Osteocyte (in vitro differentiated cells): ENCODE measurements at regions not wholly inside any gene's neighbourhood (a gene's known extent, or its start where the extent isn't known, plus 50 kb on each side); places are given as distances from the start of the nearest gene placed in this dataset.

Source experiments
- DNase-seq: peaks from one replicate; pipeline ENCODE4 v3.0.0; 2021; ENCODE audit warnings: mixed read lengths; ENCODE audit not compliant: unreplicated experiment; ENCODE audit errors: extremely low spot score
- H3K27ac Mint-ChIP-seq: one replicate; pipeline ENCODE4 v1.8.0; 2021; ENCODE audit warnings: mild to moderate bottlenecking, mixed read lengths; ENCODE audit not compliant: unreplicated experiment
- H3K27me3 Mint-ChIP-seq: one replicate; pipeline ENCODE4 v1.8.0; 2021; ENCODE audit warnings: mixed read lengths; ENCODE audit not compliant: unreplicated experiment
- H3K36me3 Mint-ChIP-seq: one replicate; pipeline ENCODE4 v1.8.0; 2021; ENCODE audit warnings: mixed read lengths; ENCODE audit not compliant: unreplicated experiment
- H3K4me1 Mint-ChIP-seq: one replicate; pipeline ENCODE4 v1.8.0; 2021; ENCODE audit warnings: mixed read lengths; ENCODE audit not compliant: unreplicated experiment
- H3K4me3 Mint-ChIP-seq: one replicate; pipeline ENCODE4 v1.8.0; 2021; ENCODE audit warnings: mild to moderate bottlenecking, moderate library complexity, mixed read lengths; ENCODE audit not compliant: unreplicated experiment
- H3K9me3 Mint-ChIP-seq: one replicate; pipeline ENCODE4 v1.8.0; 2021; ENCODE audit warnings: mixed read lengths; ENCODE audit not compliant: unreplicated experiment
- TF ChIP-seq, protein P1 (sequence below): fragments of 200-600 bp; sonication (generic); IDR thresholded peaks from 2 replicates; pipeline ENCODE4 v1.5.0; 2021; ENCODE audit warnings: antibody characterized with exemption, mild to moderate bottlenecking, moderate library complexity

DNA sequence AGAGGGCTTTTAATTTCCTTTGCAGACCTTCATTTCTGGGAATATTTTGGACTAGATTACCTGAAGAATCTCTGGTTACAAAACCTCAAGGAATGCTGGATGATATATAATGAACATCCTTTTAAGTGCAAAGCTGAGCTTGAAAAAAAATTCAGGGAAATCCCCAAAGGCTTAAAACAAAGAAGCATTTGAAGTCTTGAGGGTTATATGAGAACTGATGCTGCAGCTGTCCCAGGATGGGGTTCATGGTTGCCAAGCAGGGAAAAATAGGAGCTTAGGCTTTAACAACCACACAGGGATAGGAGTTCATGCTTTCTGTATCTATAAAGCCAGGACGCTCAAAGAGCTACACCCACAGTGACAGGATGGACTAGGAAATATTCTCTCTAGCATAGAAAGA is 150.4 kb upstream of the IRX5 start:
- Mint-ChIP-seq H3K27ac (no peak overlapping the region), H3K27me3 (no peaks in the 10 kb centered on the region), H3K4me3 (no peak overlapping the region), H3K4me1 (no peaks in the 10 kb centered on the region), H3K9me3 (peaks cover 8% of the 10 kb centered on the region), H3K36me3 (no peaks in the 10 kb centered on the region)
- TF ChIP-seq, protein P1, sequence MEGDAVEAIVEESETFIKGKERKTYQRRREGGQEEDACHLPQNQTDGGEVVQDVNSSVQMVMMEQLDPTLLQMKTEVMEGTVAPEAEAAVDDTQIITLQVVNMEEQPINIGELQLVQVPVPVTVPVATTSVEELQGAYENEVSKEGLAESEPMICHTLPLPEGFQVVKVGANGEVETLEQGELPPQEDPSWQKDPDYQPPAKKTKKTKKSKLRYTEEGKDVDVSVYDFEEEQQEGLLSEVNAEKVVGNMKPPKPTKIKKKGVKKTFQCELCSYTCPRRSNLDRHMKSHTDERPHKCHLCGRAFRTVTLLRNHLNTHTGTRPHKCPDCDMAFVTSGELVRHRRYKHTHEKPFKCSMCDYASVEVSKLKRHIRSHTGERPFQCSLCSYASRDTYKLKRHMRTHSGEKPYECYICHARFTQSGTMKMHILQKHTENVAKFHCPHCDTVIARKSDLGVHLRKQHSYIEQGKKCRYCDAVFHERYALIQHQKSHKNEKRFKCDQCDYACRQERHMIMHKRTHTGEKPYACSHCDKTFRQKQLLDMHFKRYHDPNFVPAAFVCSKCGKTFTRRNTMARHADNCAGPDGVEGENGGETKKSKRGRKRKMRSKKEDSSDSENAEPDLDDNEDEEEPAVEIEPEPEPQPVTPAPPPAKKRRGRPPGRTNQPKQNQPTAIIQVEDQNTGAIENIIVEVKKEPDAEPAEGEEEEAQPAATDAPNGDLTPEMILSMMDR = no peak
- DNase-seq = no peak

DNA sequence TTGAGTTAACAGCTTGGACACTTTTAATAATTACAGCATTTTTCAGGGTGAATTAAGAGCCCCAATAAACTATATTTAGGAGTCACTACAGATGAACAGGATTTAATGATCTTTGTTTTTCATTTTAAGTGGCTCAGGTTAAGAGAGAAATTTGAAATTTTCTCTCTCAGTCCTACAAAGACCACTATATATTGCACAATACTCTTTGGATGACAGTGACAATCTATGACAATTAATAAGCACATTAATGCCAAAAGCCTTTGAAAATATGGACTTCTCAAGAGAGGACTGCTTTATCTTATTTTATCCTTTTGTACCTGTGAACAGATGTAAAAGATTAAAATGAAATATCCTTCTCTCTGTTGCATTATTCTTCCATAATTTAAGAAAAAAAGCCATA is 151.1 kb upstream of the IRX5 start:
- Mint-ChIP-seq H3K9me3 (peaks cover 8% of the 10 kb centered on the region), H3K4me1 (no peaks in the 10 kb centered on the region), H3K36me3 (no peaks in the 10 kb centered on the region), H3K4me3 (no peak overlapping the region), H3K27ac (no peak overlapping the region), H3K27me3 (no peaks in the 10 kb centered on the region)
- DNase-seq = no peak
- TF ChIP-seq, protein P1 = no peak

DNA sequence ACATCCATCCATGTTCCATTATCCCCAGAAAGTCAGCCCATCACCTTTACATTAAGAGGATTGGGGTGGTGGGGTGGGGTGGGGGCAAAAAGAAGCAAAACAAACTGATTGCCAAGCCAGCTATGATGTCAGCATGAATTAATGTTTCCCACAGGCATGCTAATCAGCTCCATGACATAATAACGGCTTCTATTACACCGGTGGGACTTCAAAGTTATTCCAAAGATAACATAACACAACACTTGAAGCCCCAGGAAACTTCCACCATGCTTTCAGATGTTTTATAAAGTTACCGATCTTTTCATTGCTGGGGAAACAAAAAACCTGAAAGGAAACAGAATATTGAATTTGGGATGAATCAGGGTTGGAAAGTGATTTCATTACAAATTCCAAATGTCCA is 155.9 kb upstream of the IRX5 start:
- TF ChIP-seq, protein P1 = no peak
- H3K4me3 Mint-ChIP-seq = no peak overlapping the region
- H3K4me1 Mint-ChIP-seq = no peaks in the 10 kb centered on the region
- H3K27me3 Mint-ChIP-seq = no peaks in the 10 kb centered on the region
- H3K9me3 Mint-ChIP-seq = no peaks in the 10 kb centered on the region
- H3K36me3 Mint-ChIP-seq = no peaks in the 10 kb centered on the region
- no peak for DNase-seq
- H3K27ac Mint-ChIP-seq = no peak overlapping the region

DNA sequence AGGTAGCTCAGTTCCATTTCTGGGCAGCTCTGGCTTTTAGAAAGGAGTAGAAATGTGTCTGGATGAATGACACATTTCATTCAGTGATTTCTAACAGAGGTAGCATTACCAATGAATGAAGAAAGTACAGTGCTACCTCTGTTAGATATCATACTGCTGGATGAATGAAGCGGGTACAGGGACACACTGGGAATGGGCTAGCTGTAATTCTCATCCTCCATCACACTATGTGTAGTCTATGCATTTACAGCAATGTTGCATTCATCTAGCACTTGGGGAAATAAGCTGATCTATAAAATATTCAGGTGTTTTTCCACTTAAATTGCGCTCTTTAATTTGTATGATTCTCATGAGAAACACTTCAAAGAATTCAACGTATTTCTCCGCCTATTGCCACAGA is 158.3 kb upstream of the IRX5 start:
- DNase-seq = no peak
- H3K9me3 Mint-ChIP-seq = no peaks in the 10 kb centered on the region
- no peak overlapping the region for H3K27ac Mint-ChIP-seq
- TF ChIP-seq, protein P1 = no peak
- no peaks in the 10 kb centered on the region for H3K36me3 Mint-ChIP-seq
- no peaks in the 10 kb centered on the region for H3K27me3 Mint-ChIP-seq
- no peaks in the 10 kb centered on the region for H3K4me1 Mint-ChIP-seq
- no peak overlapping the region for H3K4me3 Mint-ChIP-seq

DNA sequence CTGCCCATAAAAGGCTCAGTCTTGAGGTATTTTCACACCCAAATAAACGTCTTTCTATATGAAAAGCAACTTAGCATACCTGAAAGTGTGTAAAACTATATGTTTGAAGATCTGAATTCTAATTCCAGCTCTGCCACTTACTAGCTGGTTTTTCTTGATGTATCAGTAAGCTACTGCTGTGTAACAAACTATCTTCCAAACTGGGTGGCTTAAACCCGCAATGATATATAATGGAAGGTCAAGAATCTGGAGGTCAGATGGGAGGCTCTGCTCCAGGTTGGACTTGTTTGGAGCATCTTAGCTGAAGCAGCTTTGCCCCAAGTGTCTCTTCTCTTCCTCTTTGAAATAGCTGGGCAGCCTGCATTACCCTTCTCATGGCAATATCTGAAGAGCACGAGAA is 164.3 kb upstream of the IRX5 start:
- Mint-ChIP-seq H3K27me3 (no peaks in the 10 kb centered on the region), H3K4me3 (no peak overlapping the region), H3K27ac (no peak overlapping the region), H3K4me1 (no peaks in the 10 kb centered on the region), H3K9me3 (no peaks in the 10 kb centered on the region), H3K36me3 (no peaks in the 10 kb centered on the region)
- no peak for DNase-seq
- TF ChIP-seq, protein P1 = no peak
